ENCODE measurements at regions not wholly inside any gene's neighbourhood (a gene's known extent, or its start where the extent isn't known, plus 50 kb on each side); places are given as distances from the start of the nearest gene placed in this dataset.

DNA sequence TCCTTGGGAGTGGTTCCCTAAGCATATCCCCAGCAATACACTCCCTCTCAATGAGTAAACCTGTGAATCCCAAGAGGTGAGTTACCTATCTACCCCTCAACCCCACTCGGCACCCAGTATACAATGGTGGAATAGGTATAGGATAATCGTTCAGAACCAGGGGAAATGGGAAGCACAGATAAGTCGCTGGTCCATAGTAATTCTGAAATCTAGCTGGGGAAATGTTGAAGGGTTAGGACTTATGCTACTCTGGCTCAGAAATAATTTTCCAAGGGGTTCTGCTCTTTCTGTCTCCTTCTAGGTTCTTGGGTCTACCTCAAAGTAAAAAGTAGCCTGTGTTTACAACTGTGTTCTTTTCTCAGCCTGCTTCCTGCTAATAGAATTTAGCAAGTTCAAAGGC lies 62.3 kb upstream of the NNAT start (continued):
- TF ChIP-seq, protein P1, sequence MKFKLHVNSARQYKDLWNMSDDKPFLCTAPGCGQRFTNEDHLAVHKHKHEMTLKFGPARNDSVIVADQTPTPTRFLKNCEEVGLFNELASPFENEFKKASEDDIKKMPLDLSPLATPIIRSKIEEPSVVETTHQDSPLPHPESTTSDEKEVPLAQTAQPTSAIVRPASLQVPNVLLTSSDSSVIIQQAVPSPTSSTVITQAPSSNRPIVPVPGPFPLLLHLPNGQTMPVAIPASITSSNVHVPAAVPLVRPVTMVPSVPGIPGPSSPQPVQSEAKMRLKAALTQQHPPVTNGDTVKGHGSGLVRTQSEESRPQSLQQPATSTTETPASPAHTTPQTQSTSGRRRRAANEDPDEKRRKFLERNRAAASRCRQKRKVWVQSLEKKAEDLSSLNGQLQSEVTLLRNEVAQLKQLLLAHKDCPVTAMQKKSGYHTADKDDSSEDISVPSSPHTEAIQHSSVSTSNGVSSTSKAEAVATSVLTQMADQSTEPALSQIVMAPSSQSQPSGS (CRISPR knock-in tag; IDR thresholded peaks at IDR 0.05; ENCODE audit: borderline replicate concordance, low read depth), result no peak
- TF ChIP-seq, protein P2, sequence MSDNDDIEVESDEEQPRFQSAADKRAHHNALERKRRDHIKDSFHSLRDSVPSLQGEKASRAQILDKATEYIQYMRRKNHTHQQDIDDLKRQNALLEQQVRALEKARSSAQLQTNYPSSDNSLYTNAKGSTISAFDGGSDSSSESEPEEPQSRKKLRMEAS (CRISPR knock-in tag; IDR thresholded peaks at IDR 0.05), result no peak
- TF ChIP-seq TP53 (CRISPR knock-in tag; IDR thresholded peaks at IDR 0.05) (no peak), SMAD3 (CRISPR knock-in tag; IDR thresholded peaks at IDR 0.05; ENCODE audit: borderline replicate concordance) (no peak), ZNF317 (CRISPR knock-in tag; IDR thresholded peaks at IDR 0.05; ENCODE audit: borderline replicate concordance, low read depth) (no peak), ZSCAN18 (CRISPR knock-in tag; IDR thresholded peaks at IDR 0.05) (no peak)
- TF ChIP-seq, protein P3, sequence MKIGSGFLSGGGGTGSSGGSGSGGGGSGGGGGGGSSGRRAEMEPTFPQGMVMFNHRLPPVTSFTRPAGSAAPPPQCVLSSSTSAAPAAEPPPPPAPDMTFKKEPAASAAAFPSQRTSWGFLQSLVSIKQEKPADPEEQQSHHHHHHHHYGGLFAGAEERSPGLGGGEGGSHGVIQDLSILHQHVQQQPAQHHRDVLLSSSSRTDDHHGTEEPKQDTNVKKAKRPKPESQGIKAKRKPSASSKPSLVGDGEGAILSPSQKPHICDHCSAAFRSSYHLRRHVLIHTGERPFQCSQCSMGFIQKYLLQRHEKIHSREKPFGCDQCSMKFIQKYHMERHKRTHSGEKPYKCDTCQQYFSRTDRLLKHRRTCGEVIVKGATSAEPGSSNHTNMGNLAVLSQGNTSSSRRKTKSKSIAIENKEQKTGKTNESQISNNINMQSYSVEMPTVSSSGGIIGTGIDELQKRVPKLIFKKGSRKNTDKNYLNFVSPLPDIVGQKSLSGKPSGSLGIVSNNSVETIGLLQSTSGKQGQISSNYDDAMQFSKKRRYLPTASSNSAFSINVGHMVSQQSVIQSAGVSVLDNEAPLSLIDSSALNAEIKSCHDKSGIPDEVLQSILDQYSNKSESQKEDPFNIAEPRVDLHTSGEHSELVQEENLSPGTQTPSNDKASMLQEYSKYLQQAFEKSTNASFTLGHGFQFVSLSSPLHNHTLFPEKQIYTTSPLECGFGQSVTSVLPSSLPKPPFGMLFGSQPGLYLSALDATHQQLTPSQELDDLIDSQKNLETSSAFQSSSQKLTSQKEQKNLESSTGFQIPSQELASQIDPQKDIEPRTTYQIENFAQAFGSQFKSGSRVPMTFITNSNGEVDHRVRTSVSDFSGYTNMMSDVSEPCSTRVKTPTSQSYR (CRISPR knock-in tag; IDR thresholded peaks at IDR 0.05), result no peak

DNA sequence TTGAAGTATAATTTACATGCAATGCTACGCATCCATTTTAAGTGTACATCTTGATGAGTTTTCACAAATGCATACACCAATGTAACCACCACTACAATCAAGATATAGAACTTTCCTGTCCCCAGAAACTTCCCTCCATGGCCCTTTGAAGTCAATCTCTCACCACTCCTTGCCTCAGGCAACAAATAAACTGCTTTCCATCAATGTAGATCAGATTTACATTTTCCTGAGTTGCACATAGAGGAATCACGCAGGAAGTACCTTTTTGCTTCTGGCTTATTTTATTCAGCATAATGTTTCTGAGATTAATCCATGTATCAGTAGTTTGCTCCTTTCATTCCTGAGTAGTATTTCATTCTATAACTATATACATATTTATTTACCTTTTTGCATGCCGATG lies 59.6 kb upstream of the NNAT start:
- POLR2A ChIA-PET, result no interaction called here
- Mint-ChIP-seq H3K4me3 (no peak overlapping the region), H3K27ac (no peak overlapping the region), H3K36me3 (peaks cover 6% of the 10 kb centered on the region), H3K27me3 (ENCODE audit: low read depth) (no peaks in the 10 kb centered on the region; the same call in none of the 2 replicates), H3K4me1 (no peaks in the 10 kb centered on the region), H3K9me3 (peaks cover 27% of the 10 kb centered on the region)
- CTCF ChIA-PET, result no interaction called here
- TF ChIP-seq TP53 (CRISPR knock-in tag; IDR thresholded peaks at IDR 0.05), result no peak
- TF ChIP-seq ZNF416 (CRISPR knock-in tag; IDR thresholded peaks at IDR 0.05), result no peak
- no peak for ATAC-seq
- no peak for DNase-seq (ENCODE audit: low spot score)

DNA sequence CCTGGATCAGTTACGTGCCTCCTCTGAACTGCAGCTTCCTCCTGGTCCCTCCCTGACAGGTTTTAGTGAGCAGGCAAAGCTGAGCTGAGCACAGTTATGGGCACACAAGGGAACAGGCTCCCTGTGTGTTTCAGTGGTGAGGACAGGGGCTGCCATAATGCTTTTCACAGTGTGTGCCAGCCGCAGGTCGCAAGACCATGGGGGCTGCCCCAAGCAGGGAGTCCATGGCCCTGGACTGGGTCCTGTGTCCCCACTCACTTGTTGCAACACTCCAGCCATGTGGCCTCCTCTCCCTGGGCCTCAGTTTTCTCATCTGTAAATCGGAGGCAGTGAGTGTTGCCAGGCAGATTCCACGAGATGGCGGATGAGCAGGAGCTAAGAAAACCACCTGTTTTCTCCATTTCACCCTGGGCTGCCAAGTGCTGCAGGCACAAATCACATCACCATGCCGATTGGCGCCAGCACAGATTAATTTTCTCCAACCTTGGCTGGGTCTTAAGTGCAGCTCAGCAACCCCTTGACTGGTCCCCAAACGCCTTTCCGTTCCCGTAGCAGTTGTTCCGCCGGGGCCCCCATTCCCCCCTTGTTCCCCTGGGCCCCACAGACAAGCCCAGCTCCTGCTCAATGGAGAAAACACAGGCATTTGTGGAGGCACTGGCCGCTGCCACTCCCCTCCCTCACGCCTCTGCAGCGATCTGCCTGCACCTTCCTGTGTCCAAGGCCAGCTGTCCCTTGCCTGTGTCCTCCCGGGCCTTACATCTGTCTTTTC lies 57.1 kb upstream of the NNAT start:
- Mint-ChIP-seq H3K4me1 (no peaks in the 10 kb centered on the region), H3K27me3 (ENCODE audit: low read depth) (no peaks in the 10 kb centered on the region; the same call in 1 of the 2 replicates), H3K9me3 (peaks cover 11% of the 10 kb centered on the region), H3K27ac (no peak overlapping the region), H3K36me3 (peaks cover 2% of the 10 kb centered on the region), H3K4me3 (no peak overlapping the region)
- DNase-seq (ENCODE audit: low spot score) (no peak), ATAC-seq (no peak)
- TF ChIP-seq SMAD3 (CRISPR knock-in tag; IDR thresholded peaks at IDR 0.05; ENCODE audit: borderline replicate concordance) (no peak), E2F5 (CRISPR knock-in tag; IDR thresholded peaks at IDR 0.05) (no peak), CREM (CRISPR knock-in tag; IDR thresholded peaks at IDR 0.05) (no peak), ERG (CRISPR knock-in tag; IDR thresholded peaks at IDR 0.05) (no peak)
- POLR2A ChIA-PET, result no interaction called here
- CTCF ChIA-PET, result no interaction called here
